K562 (cell line): ENCODE measurements at regions not wholly inside any gene's neighbourhood (a gene's known extent, or its start where the extent isn't known, plus 50 kb on each side); places are given as distances from the start of the nearest gene placed in this dataset.

Source experiments
- ATAC-seq: fragments of 200-7000 bp; cut with Tn5 transposase; 3 replicates; pipeline ENCODE4 v1.9.1; 2020; ENCODE audit warnings: moderate library complexity
- BruUV-seq: library from RNA; stranded (reverse); fragments of 400-500 nt; replicated peaks from 2 replicates; lab custom pipeline; 2021; lab: Mats Ljungman, UMichigan
- CTCF ChIA-PET: fragments of 300-600 bp; formaldehyde crosslinking; extraction: SDS; loops from one replicate; lab custom pipeline; 2021; ENCODE audit warnings: low intra/inter-chr PET ratio; lab: Yijun Ruan, JAX
- POLR2A ChIA-PET: fragments of 300-600, 350-650 bp; sonication (Branson Sonifier 250); formaldehyde crosslinking; extraction: SDS; loops from one replicate; lab custom pipeline; 2021; ENCODE audit warnings: antibody characterized with exemption, inconsistent platforms; lab: Yijun Ruan, JAX
- DNase-seq, 4 experiments: peaks; one replicate each; pipeline versions ENCODE4 v3.0.0 to v3.0.0-alpha.2; 2011 to 2018; ENCODE audit warnings: low spot score in 3 of 4, mixed read lengths in 3 of 4; ENCODE audit errors: extremely low read depth in 1 of 4
- FAIRE-seq: peaks from 2 replicates; lab custom pipeline; 2011; peaks lifted over from hg19 to GRCh38; lab: Jason Lieb, UNC
- H2AFZ ChIP-seq: 2 replicates; pipeline ENCODE4 v1.6.0; 2011; ENCODE audit warnings: low read depth, low read length, control low read depth, inconsistent platforms
- H3K27ac ChIP-seq: fragments of 200-600 bp; 3 replicates; pipeline ENCODE4 v1.8.0; 2011; ENCODE audit warnings: low read depth, mild to moderate bottlenecking, control low read depth, inconsistent platforms, low read length, moderate library complexity, mixed read lengths; ENCODE audit errors: extremely low read depth
- H3K27me3 ChIP-seq, 2 experiments: fragments of 300-600 bp in 1 of 2; 2 replicates in 1 of 2; 3 replicates in 1 of 2; pipeline versions ENCODE4 v1.6.0 to v1.8.0; 2011; ENCODE audit warnings: inconsistent platforms in 2 of 2, low read length in 2 of 2, mild to moderate bottlenecking in 1 of 2, mixed read lengths in 1 of 2, moderate library complexity in 1 of 2; ENCODE audit not compliant: control insufficient read depth in 2 of 2, insufficient read depth in 2 of 2
- H3K36me3 ChIP-seq: fragments of 300-600 bp; 3 replicates; pipeline ENCODE4 v1.8.0; 2011; ENCODE audit warnings: mild to moderate bottlenecking, low read length, inconsistent platforms; ENCODE audit not compliant: control insufficient read depth, insufficient read depth
- H3K4me1 ChIP-seq, 2 experiments: fragments of 200-600 bp in 1 of 2; replicated peaks in 1 of 2; 2 replicates in 1 of 2; 3 replicates in 1 of 2; pipeline versions ENCODE4 v1.5.1 to v1.8.0; 2011; ENCODE audit warnings: inconsistent platforms in 2 of 2, low read length in 2 of 2, mild to moderate bottlenecking in 1 of 2, mixed read lengths in 1 of 2, moderate library complexity in 1 of 2; ENCODE audit not compliant: control insufficient read depth in 2 of 2, insufficient read depth in 2 of 2
- H3K4me2 ChIP-seq: 2 replicates; pipeline ENCODE4 v1.6.1; 2011; ENCODE audit warnings: low read length, control low read depth, inconsistent platforms, mixed read lengths; ENCODE audit not compliant: insufficient read depth
- H3K4me3 ChIP-seq: fragments of 200-600 bp; sonication (generic), shearing (Covaris generic); 2 replicates; pipeline ENCODE4 v1.5.1; 2016; ENCODE audit warnings: control low read depth, inconsistent platforms
- H3K79me2 ChIP-seq: fragments of 200-600 bp; 3 replicates; pipeline ENCODE4 v1.8.0; 2011; ENCODE audit warnings: low read length, inconsistent platforms; ENCODE audit not compliant: control insufficient read depth, insufficient read depth
- H3K9ac ChIP-seq, 2 experiments: 2 replicates each; pipeline versions ENCODE4 v1.6.0 to v1.6.1; 2011; ENCODE audit warnings: low read depth in 2 of 2, low read length in 2 of 2, control low read depth in 1 of 2, inconsistent platforms in 1 of 2, mild to moderate bottlenecking in 1 of 2, mixed read lengths in 1 of 2; ENCODE audit not compliant: insufficient read depth in 1 of 2
- H3K9me1 ChIP-seq: one replicate; pipeline ENCODE4 v1.6.0; 2011; ENCODE audit warnings: inconsistent platforms, mild to moderate bottlenecking, low read length, moderate library complexity; ENCODE audit not compliant: control insufficient read depth, insufficient read depth
- H3K9me3 ChIP-seq: replicated peaks from 2 replicates; pipeline ENCODE4 v1.5.1; 2011; ENCODE audit warnings: low read depth, low read length, inconsistent platforms; ENCODE audit not compliant: control insufficient read depth, insufficient read depth
- H4K20me1 ChIP-seq: replicated peaks from 2 replicates; pipeline ENCODE4 v1.6.1; 2011; ENCODE audit warnings: low read length, inconsistent platforms, mixed read lengths; ENCODE audit not compliant: control insufficient read depth, insufficient read depth
- FOSL1 ChIP-seq: fragments of 200-800 bp; sonication (Bioruptor generic); conservative IDR thresholded peaks from 2 replicates; pipeline ENCODE4 v1.6.1; 2016; ENCODE audit warnings: missing genetic modification characterization, missing compliant biosample characterization
- MEIS2 ChIP-seq: fragments of 450-650 bp; IDR thresholded peaks from 2 replicates; pipeline ENCODE4 v1.6.1; 2014; ENCODE audit warnings: mild to moderate bottlenecking; ENCODE audit not compliant: partially characterized antibody
- PHF8 ChIP-seq: fragments of 200-600 bp; sonication (generic); IDR thresholded peaks from 2 replicates; pipeline ENCODE4 v1.6.1; 2012; ENCODE audit warnings: mixed run types, mild to moderate bottlenecking, inconsistent platforms, low read length, moderate library complexity, borderline replicate concordance
- TCFL5 ChIP-seq: fragments of 250-450 bp; sonication (Bioruptor Pico); conservative IDR thresholded peaks from 2 replicates; pipeline ENCODE4 v1.6.1; 2021; ENCODE audit warnings: mild to moderate bottlenecking, moderate library complexity, matching md5 sums
- ZNF174 ChIP-seq: fragments of 250-450 bp; sonication (Bioruptor Pico); IDR thresholded peaks from 2 replicates; pipeline ENCODE4 v1.4.0; 2020; ENCODE audit warnings: mild to moderate bottlenecking
- ZNF316 ChIP-seq: fragments of 450-650 bp; IDR thresholded peaks from 2 replicates; pipeline ENCODE4 v1.6.1; 2016
- WGBS: fragments of 100-300 bp; shearing (Covaris generic); methylation state at CpG from one replicate; pipeline ENCODE4 v1.1.6; 2016; ENCODE audit warnings: low coverage, mixed read lengths; ENCODE audit not compliant: insufficient coverage; ENCODE audit errors: missing lambda C conversion rate; 5-methylcytosine and 5-hydroxymethylcytosine counted together
- in situ Hi-C: fragments of 300-500 bp; cut with MboI; formaldehyde crosslinking; loops from 4 replicates; pipeline ENCODE4 v1.15.0; 2018; ENCODE audit warnings: inconsistent platforms, mixed read lengths
- intact Hi-C: fragments of 100-400 bp; cut with micrococcal nuclease; formaldehyde crosslinking; loops from 2 replicates; pipeline ENCODE4 v1.14.2; 2022
- TF ChIP-seq, protein P1 (sequence below): sonication (generic); formaldehyde crosslinking; IDR thresholded peaks from 2 replicates; pipeline ENCODE4 v1.8.1; 2022; ENCODE audit warnings: missing genetic modification reagents
- TF ChIP-seq, protein P2 (sequence below), 2 experiments: fragments of 450-650 bp in 1 of 2; IDR thresholded peaks; 2 replicates each; pipeline ENCODE4 v1.6.1; 2011 to 2017; ENCODE audit warnings: low read depth in 2 of 2, antibody characterized with exemption in 1 of 2, borderline replicate concordance in 1 of 2, low read length in 1 of 2, mild to moderate bottlenecking in 1 of 2, mixed read lengths in 1 of 2; ENCODE audit not compliant: control insufficient read depth in 1 of 2
- TF ChIP-seq, protein P3 (sequence below): fragments of 450-650 bp; IDR thresholded peaks from 2 replicates; pipeline ENCODE4 v1.6.1; 2016; ENCODE audit warnings: low read depth, mild to moderate bottlenecking, moderate library complexity

DNA sequence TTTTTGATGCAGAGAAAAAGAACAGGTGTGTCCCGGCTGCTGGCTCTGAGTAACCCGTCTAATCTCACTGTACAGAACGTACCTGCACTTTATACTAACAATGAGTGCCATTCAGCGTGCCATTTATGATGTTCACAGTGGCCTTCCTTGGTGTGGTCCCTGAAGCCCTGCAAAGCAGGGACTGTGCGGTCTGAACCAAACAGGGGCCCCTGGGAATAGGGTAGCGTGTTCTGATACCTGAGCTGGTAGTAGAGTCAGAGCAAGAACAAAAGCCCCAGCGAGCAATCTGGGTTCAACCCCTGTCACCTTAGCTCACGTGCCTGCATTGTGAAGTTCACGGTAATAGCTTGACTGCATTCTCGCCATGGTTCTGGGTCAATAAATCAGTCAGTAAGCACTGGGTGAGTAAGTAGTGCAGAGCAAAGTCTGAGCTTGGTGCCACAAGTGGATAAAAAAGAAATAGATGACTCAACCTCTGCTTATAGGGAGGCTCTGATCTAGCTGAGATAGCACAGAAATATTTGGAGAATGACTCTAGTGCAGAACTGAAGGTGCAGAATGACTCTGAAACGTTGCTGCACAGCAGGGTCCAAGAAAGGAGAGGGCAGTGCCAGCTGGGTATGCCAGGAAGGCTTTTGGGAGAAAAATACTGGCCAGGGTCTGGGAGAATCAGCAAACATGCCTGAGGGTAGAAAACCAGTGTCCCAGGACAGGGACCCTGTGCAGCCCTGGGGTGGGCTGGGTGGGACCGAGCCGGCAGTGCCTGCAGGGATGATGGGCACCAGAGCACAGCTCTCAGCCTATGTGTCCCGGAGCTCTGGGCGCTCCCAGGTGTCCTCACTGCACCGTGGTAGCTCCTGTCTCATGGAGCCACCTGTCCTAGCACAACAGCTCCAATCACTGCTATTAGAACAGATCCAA is 125.9 kb downstream of the RHOU start:
- Histone ChIP-seq H3K4me1 (no peaks in the 10 kb centered on the region), H3K9ac (no peak overlapping the region), H3K9me1 (no peaks in the 10 kb centered on the region), H3K27ac (no peak overlapping the region), H3K27me3 (peaks cover 4 to 31% of the 10 kb centered on the region in 2 experiments; a peak in 3 of 5 replicates), H2AFZ (no peak overlapping the region), H3K4me3 (no peak overlapping the region), H3K4me2 (no peak overlapping the region), H3K9me3 (no peaks in the 10 kb centered on the region)
- no TSS peak for BruUV-seq
- CTCF ChIA-PET, result no interaction called here
- FAIRE-seq (no peak), DNase-seq (no peak), ATAC-seq (no peak)
- in situ Hi-C loops, result no loop called here
- WGBS, result 0% methylated on average over 13 of the region's 16 CpGs
- no peak for TF ChIP-seq TCFL5
- peak; percentile 49; the same call in 1 of the 2 replicates for TF ChIP-seq FOSL1 (tag)
- peak; percentile 49 for TF ChIP-seq MEIS2
- TF ChIP-seq, all 486 proteins: peak for 2
- Histone ChIP-seq H3K79me2 (no peaks in the 10 kb centered on the region), H3K36me3 (no peaks in the 10 kb centered on the region), H4K20me1 (no peaks in the 10 kb centered on the region)
- POLR2A ChIA-PET, result no interaction called here
- intact Hi-C loops, result no loop called here

DNA sequence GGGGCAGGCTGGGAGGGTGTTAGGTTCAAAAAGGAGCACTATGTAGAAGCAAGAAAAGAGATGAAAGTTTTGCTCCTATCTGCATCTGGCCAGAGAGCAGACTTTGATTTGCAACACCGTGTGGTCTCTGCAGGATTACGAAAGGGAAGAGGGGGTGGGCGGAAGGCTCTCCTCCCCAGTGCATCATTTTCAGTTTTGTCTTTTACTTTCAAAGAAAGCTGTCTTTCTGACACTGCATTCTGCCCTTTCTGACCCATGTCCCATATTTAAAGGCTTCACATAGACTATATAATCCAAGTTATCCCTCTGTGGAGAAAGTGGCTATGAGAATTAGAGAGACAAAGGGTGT is 126.5 kb downstream of the RHOU start:
- Histone ChIP-seq H4K20me1 (no peaks in the 10 kb centered on the region), H3K36me3 (no peaks in the 10 kb centered on the region), H3K9me1 (no peaks in the 10 kb centered on the region), H3K27ac (no peak overlapping the region), H3K9ac (no peak overlapping the region), H3K4me1 (no peaks in the 10 kb centered on the region), H2AFZ (no peak overlapping the region), H3K27me3 (peaks cover 4 to 37% of the 10 kb centered on the region in 2 experiments; a peak in 4 of 5 replicates), H3K4me3 (no peak overlapping the region), H3K79me2 (no peaks in the 10 kb centered on the region), H3K9me3 (no peaks in the 10 kb centered on the region), H3K4me2 (no peak overlapping the region)
- WGBS, result 3% methylated on average over 3 of the region's 3 CpGs
- intact Hi-C loops, result no loop called here
- no TSS peak for BruUV-seq
- DNase-seq, result no peak
- ChIA-PET POLR2A (no interaction called here), CTCF (no interaction called here)
- in situ Hi-C loops, result no loop called here
- ATAC-seq, result no peak
- FAIRE-seq, result no peak
- TF ChIP-seq, protein P1, sequence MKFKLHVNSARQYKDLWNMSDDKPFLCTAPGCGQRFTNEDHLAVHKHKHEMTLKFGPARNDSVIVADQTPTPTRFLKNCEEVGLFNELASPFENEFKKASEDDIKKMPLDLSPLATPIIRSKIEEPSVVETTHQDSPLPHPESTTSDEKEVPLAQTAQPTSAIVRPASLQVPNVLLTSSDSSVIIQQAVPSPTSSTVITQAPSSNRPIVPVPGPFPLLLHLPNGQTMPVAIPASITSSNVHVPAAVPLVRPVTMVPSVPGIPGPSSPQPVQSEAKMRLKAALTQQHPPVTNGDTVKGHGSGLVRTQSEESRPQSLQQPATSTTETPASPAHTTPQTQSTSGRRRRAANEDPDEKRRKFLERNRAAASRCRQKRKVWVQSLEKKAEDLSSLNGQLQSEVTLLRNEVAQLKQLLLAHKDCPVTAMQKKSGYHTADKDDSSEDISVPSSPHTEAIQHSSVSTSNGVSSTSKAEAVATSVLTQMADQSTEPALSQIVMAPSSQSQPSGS (CRISPR knock-in tag), result no peak
- TF ChIP-seq ZNF316 (no peak), ZNF174 (CRISPR knock-in tag) (no peak), PHF8 (no peak)
- TF ChIP-seq, protein P2, sequence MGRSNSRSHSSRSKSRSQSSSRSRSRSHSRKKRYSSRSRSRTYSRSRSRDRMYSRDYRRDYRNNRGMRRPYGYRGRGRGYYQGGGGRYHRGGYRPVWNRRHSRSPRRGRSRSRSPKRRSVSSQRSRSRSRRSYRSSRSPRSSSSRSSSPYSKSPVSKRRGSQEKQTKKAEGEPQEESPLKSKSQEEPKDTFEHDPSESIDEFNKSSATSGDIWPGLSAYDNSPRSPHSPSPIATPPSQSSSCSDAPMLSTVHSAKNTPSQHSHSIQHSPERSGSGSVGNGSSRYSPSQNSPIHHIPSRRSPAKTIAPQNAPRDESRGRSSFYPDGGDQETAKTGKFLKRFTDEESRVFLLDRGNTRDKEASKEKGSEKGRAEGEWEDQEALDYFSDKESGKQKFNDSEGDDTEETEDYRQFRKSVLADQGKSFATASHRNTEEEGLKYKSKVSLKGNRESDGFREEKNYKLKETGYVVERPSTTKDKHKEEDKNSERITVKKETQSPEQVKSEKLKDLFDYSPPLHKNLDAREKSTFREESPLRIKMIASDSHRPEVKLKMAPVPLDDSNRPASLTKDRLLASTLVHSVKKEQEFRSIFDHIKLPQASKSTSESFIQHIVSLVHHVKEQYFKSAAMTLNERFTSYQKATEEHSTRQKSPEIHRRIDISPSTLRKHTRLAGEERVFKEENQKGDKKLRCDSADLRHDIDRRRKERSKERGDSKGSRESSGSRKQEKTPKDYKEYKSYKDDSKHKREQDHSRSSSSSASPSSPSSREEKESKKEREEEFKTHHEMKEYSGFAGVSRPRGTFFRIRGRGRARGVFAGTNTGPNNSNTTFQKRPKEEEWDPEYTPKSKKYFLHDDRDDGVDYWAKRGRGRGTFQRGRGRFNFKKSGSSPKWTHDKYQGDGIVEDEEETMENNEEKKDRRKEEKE (IDR thresholded peaks at IDR 0.05; ENCODE audit: borderline replicate concordance in 1 of 2, control insufficient read depth in 1 of 2, low read depth in 2 of 2, low read length in 1 of 2), result no peak
- TF ChIP-seq, protein P3, sequence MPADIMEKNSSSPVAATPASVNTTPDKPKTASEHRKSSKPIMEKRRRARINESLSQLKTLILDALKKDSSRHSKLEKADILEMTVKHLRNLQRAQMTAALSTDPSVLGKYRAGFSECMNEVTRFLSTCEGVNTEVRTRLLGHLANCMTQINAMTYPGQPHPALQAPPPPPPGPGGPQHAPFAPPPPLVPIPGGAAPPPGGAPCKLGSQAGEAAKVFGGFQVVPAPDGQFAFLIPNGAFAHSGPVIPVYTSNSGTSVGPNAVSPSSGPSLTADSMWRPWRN, result no peak
